ENCODE measurements at regions not wholly inside any gene's neighbourhood (a gene's known extent, or its start where the extent isn't known, plus 50 kb on each side); places are given as distances from the start of the nearest gene placed in this dataset.
"Not testable (repeated sequence)": the region's sequence is repeated elsewhere in the genome, so short reads cannot be mapped to it uniquely, and the experiment has no call there.

DNA sequence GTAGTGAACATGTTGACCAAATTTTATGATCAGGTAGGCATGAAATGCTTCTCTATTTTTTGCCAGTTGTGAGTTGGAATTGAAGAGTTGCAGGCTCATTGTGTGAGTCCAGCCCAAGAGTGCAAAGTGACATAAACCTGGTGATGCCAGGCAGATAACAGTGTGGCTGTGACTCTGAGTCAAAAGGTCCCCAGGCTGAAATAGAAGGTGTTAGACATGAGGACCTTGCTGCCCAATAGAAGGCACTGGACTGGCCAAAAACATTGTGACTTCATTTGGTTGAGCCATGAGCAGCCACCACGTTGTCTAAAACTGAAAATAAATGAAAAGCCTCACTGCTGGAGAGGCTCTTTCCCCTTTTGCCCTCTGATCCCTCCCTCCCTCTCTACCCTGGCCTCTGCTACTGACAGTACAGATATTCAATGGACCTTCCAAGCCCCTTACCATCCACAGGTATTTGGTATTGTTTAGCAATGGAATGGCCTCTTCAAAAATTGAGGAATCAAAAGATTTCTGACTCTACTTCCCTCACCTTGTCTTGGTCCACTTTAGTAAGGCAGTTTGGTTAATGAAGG, 67.8 kb upstream of the ABCD3 start:
- no peaks in the 10 kb centered on the region for H3K36me3 ChIP-seq (ENCODE audit: control insufficient read depth, insufficient read depth, low read length)
- peaks cover 7% of the 10 kb centered on the region for H3K27me3 ChIP-seq (ENCODE audit: control insufficient read depth, insufficient read depth, low read length)
- H3K4me3 ChIP-seq (ENCODE audit: low read depth, low read length): no peak overlapping the region
- TF ChIP-seq, protein P1, sequence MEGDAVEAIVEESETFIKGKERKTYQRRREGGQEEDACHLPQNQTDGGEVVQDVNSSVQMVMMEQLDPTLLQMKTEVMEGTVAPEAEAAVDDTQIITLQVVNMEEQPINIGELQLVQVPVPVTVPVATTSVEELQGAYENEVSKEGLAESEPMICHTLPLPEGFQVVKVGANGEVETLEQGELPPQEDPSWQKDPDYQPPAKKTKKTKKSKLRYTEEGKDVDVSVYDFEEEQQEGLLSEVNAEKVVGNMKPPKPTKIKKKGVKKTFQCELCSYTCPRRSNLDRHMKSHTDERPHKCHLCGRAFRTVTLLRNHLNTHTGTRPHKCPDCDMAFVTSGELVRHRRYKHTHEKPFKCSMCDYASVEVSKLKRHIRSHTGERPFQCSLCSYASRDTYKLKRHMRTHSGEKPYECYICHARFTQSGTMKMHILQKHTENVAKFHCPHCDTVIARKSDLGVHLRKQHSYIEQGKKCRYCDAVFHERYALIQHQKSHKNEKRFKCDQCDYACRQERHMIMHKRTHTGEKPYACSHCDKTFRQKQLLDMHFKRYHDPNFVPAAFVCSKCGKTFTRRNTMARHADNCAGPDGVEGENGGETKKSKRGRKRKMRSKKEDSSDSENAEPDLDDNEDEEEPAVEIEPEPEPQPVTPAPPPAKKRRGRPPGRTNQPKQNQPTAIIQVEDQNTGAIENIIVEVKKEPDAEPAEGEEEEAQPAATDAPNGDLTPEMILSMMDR (IDR thresholded peaks at IDR 0.05; ENCODE audit: insufficient read depth, low read length, severe bottlenecking): no peak
- no peak for DNase-seq (ENCODE audit: low read depth)
- no peak for FAIRE-seq

- Histone ChIP-seq H3K36me3 (ENCODE audit: control insufficient read depth, insufficient read depth, low read length) (no peaks in the 10 kb centered on the region), H3K27me3 (ENCODE audit: control insufficient read depth, insufficient read depth, low read length) (peaks cover 7% of the 10 kb centered on the region), H3K4me3 (ENCODE audit: low read depth, low read length) (no peak overlapping the region)
- no peak for FAIRE-seq
- TF ChIP-seq, protein P1 (IDR thresholded peaks at IDR 0.05; ENCODE audit: insufficient read depth, low read length, severe bottlenecking): no peak
- DNase-seq (ENCODE audit: low read depth): no peak
Observed at GRCh38 chr1:94349853-94350252, 68.3 kb upstream of the ABCD3 start.

GRCh38 chr1:94348386-94348785, 69.8 kb upstream of the ABCD3 start:
- not testable (repeated sequence) for DNase-seq (ENCODE audit: low read depth); H3K27me3 ChIP-seq (ENCODE audit: control insufficient read depth, insufficient read depth, low read length); H3K36me3 ChIP-seq (ENCODE audit: control insufficient read depth, insufficient read depth, low read length); FAIRE-seq; H3K4me3 ChIP-seq (ENCODE audit: low read depth, low read length)

- FAIRE-seq (no peak), DNase-seq (ENCODE audit: low read depth) (no peak)
- TF ChIP-seq, protein P1 (IDR thresholded peaks at IDR 0.05; ENCODE audit: insufficient read depth, low read length, severe bottlenecking): no peak
Observed at GRCh38 chr1:94345148-94345721, 73.0 kb upstream of the ABCD3 start.

DNA sequence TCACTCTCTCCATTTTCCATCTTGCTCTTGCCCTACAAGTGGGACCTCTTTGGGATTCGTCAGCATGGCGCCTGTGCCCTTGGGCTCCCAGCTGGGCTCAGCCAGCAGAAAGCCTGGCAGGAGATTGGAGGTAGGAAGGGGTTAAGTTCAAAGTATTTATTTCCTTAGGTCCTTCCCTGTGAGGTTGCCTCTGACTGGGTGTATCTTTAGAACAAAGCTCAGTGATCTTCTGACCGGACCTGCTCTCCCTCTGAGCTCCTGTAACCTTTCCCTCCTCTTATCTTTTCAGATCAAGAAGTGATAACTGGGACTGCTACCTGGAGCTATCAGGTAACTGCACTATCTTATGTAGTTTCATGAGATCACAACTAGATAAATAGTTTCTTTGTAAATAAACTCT, 75.8 kb upstream of the ABCD3 start:
- DNase-seq (ENCODE audit: low read depth) (no peak), FAIRE-seq (no peak)
- Histone ChIP-seq H3K36me3 (ENCODE audit: control insufficient read depth, insufficient read depth, low read length) (no peaks in the 10 kb centered on the region), H3K4me3 (ENCODE audit: low read depth, low read length) (no peak overlapping the region), H3K27me3 (ENCODE audit: control insufficient read depth, insufficient read depth, low read length) (no peaks in the 10 kb centered on the region)
- TF ChIP-seq, protein P1 (IDR thresholded peaks at IDR 0.05; ENCODE audit: insufficient read depth, low read length, severe bottlenecking): no peak

More at GRCh38 chr1:94345148-94345721, 73.0 kb upstream of the ABCD3 start:
- H3K36me3 ChIP-seq (ENCODE audit: control insufficient read depth, insufficient read depth, low read length): no peaks in the 10 kb centered on the region
- H3K4me3 ChIP-seq (ENCODE audit: low read depth, low read length): no peak overlapping the region
- no peaks in the 10 kb centered on the region for H3K27me3 ChIP-seq (ENCODE audit: control insufficient read depth, insufficient read depth, low read length)

GRCh38 chr1:94339206-94339927, 78.8 kb upstream of the ABCD3 start:
- FAIRE-seq (no peak), DNase-seq (ENCODE audit: low read depth) (no peak)
- no peaks in the 10 kb centered on the region for H3K27me3 ChIP-seq (ENCODE audit: control insufficient read depth, insufficient read depth, low read length)
- TF ChIP-seq, protein P1 (IDR thresholded peaks at IDR 0.05; ENCODE audit: insufficient read depth, low read length, severe bottlenecking): no peak
- H3K36me3 ChIP-seq (ENCODE audit: control insufficient read depth, insufficient read depth, low read length): no peaks in the 10 kb centered on the region
- H3K4me3 ChIP-seq (ENCODE audit: low read depth, low read length): no peak overlapping the region
